ENCODE measurements at regions not wholly inside any gene's neighbourhood (a gene's known extent, or its start where the extent isn't known, plus 50 kb on each side); places are given as distances from the start of the nearest gene placed in this dataset.

DNA sequence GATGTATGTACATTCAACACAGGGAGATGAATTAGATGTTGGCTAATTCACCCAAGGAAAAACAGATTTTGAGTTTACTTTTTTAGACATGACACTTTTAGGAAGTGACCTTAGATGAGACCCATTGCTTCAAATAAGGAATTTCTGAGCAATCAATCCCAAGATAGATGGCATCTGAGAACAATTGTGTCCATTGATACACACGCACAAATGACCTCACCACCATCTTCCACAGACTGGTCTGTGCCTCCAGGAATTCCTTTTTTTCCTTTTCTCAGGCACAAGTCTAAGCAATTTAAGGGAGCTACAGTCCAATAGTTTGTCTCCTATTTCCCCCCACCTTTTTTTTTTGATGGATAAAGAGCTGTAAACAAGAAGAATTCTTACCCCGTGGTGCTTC lies 265.3 kb downstream of the TBL1XR1 start:
- DNase-seq, result no peak

DNA sequence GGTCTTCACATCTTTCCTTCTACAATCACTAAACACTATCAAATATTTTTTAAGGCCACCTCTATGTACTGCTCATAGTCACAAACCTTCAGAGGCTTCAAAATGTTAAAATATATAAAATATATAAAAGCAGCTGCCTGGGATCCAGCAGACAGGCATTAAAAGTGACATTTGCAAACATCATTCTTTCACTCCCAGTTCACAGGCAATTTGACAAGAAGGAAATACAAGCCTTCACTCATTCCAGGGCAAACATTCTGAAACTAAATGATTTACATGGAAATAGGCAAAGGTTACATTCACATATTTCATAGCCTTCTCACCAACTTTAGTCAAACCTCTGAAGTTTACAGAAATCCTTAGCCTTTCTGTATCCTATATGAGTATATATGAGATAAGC lies 266.3 kb downstream of the TBL1XR1 start:
- no peak for DNase-seq

- DNase-seq, result no peak
Measured at GRCh38 chr3:176928582-176928931, 268.7 kb downstream of the TBL1XR1 start.

- DNase-seq, result no peak
Measured at GRCh38 chr3:176927706-176928581, 269.3 kb downstream of the TBL1XR1 start.

DNA sequence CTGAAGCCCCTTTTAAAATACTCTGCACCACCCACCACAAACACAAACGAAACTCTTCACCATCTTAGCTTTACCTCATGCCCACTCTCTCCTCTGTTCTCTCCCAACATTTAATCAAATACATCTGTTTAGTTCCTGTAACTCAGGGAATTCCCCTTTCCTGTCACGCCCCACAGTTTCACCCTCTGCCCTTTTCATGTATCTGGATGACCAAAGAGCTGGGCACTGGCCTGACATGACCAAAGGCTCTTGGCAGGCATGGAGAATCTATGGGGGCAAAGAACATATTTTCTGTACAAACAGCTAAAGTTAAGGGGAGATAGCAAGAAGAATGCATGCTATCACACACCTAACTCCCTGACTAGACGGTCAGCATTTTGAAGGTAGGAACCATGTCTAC lies 270.0 kb downstream of the TBL1XR1 start:
- DNase-seq, result no peak

GRCh38 chr3:176926688-176927087 lies 270.6 kb downstream of the TBL1XR1 start:
- no peak for DNase-seq

DNA sequence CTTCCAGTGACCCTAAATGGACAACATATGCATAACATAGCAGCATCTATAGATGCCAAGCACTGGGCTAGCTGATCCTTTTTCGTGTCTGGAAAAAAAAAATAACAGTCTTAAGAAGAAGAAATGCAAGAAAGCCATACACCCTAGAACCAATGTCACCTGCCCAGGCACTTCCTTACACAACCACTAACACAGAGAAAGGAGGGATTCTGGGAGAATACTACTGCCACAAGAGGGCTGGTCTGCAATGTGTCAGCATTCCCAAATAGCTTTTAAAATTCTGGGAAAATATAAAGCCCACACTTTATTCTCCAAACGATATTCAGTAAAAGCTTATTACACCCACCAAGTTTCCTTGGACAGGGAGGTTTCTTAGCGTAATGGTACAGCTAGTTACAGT lies 271.2 kb downstream of the TBL1XR1 start:
- DNase-seq, result no peak

GRCh38 chr3:176920766-176921160 lies 276.5 kb downstream of the TBL1XR1 start:
- DNase-seq, result peak; percentile 93

GRCh38 chr3:176919836-176920765 lies 277.2 kb downstream of the TBL1XR1 start:
- peak; percentile 96 for DNase-seq

DNA sequence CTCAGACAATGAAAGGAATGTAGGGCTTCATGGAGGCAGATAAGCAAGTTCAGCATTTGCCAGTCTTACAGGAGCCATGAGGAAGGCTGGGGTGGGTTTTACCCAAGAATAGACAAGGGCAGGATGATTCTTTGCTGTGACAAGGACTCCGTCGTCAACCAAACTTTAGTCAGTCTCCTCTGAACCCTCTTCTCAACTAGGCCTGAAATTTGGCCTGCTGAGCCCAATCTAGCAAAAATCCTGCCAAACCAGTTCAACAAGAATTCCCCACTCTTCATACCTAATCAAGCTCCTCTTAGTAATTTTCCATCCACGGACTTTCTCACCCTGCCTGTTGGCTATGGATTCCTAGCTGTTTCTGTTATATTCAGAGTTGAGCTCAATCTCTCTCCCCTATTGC lies 280.5 kb downstream of the TBL1XR1 start:
- DNase-seq, result no peak

DNA sequence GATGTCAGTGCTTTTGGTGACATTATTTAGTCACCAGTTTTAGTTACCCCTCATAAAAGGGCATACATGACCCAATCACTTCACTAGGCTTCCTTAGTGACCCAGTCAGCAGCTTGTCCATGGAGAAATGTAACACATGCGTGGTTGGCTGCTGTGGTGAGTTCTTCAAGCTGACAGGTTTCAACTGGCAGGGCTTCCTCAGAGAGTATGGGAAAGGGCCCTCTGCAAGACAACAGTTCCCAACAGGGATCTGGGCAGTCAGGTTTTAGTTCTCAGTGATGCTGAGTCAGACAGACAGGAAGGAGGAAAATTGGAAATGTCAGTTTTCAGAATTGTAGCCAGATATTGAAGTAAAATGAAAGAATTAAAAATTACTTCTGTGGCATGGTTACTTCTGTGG lies 282.5 kb downstream of the TBL1XR1 start:
- DNase-seq, result no peak

- DNase-seq, result no peak
Measured at GRCh38 chr3:176911579-176911978, 285.7 kb downstream of the TBL1XR1 start.

- DNase-seq, result no peak
Measured at GRCh38 chr3:176909044-176909443, 288.2 kb downstream of the TBL1XR1 start.

- DNase-seq, result peak; percentile 98
Measured at GRCh38 chr3:176906046-176906905, 291.0 kb downstream of the TBL1XR1 start.

DNA sequence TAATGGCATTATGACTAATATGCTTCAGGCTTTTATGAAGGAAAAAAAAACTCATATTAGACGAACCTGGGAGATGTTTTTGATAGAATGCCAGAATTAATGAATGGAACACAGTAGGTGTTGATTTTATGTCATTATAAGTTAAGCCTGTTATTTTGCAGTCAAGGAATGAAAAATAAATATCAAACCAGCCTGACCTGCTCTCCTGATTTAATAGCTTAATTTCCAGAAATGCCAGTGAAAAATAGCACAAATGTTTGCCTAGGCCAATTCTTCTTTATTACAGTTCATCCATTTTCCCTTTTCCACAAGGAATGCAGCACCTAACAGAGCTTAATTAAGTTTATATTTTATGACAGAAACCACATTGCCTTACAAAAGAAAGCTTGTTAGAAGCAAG lies 292.0 kb downstream of the TBL1XR1 start:
- DNase-seq, result peak; percentile 64

GRCh38 chr3:176904506-176904905 lies 292.8 kb downstream of the TBL1XR1 start:
- no peak for DNase-seq

- no peak for DNase-seq
Measured at GRCh38 chr3:176896640-176897039, 300.6 kb downstream of the TBL1XR1 start.

GRCh38 chr3:176896165-176896564 lies 301.1 kb downstream of the TBL1XR1 start:
- DNase-seq, result no peak

DNA sequence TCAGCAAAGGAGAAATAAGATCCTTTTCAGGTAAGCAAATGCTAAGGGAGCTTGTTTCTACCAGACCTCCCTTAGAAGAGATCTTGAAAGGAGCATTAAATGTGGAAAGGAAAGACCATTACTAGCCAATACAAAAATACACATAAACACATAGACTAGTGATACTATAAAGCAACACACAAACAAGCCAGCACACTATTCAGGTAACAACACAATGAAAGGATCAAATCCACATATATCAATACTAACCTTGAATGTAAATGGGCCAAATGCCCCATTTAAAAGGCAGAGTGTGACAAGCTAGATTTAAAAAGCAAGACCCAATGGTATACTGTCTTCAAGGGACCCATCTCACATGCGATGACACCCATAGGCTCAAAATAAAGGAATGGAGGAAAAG lies 317.6 kb downstream of the TBL1XR1 start:
- DNase-seq, result no peak

DNA sequence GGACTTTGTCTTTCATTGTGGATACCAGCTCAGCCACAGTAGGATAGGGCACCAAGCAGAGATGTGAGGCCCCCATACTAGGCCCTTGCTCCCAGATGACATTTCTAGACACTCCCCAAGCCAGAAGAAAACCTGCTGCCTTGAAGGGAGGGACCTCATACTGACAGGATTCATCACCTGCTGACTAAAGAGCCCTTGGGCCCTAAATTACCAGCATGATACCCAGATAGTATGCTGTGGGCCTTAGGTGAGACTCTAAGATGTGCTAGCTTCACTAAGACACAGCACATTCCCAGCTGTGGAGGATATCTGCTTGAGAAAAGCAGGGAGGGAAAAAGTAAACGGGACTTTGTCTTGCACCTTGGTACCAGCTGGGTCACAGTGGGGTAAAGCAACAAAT lies 324.0 kb downstream of the TBL1XR1 start:
- DNase-seq, result no peak

DNA sequence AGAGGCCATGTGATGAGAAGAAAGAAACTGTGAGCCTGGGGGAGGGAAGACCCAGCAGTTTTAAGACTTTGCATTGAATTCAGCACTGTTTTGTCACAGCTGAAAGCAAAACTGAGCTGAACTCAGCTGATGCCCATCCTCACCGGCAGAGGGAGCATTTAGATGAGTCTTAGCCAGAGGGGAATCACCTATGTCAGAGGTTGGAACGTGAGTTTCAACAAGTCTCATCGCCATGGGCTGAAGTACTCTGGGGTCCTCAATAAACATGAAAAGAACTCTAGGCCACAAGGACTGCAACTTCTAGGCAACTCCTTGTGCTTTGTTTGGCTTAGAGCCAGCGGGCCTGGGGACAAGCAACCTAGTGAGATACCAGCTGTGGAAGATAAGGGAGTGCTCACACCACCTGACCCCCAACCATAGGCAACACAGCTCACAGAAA lies 324.5 kb downstream of the TBL1XR1 start:
- DNase-seq, result peak; percentile 63

- no peak for DNase-seq
Measured at GRCh38 chr3:176870451-176870850, 326.8 kb downstream of the TBL1XR1 start.

Data from NCI-H69 (cell line).